Caco-2 (cell line): ENCODE measurements at regions not wholly inside any gene's neighbourhood (a gene's known extent, or its start where the extent isn't known, plus 50 kb on each side); places are given as distances from the start of the nearest gene placed in this dataset.

Experiments used
- BruUV-seq: library from RNA; stranded (reverse); fragments of 400-500 nt; replicated peaks from 2 replicates; lab custom pipeline; 2021; lab: Mats Ljungman, UMichigan
- CTCF ChIA-PET: fragments of 300-600 bp; sonication (Branson Sonifier 250); formaldehyde crosslinking; loops from one replicate; lab custom pipeline; 2022; ENCODE audit warnings: antibody characterized with exemption; lab: Charles Lee
- POLR2A ChIA-PET: fragments of 300-600 bp; sonication (Branson Sonifier 250); formaldehyde crosslinking; loops from one replicate; lab custom pipeline; 2022; ENCODE audit warnings: antibody characterized with exemption; lab: Charles Lee
- DNase-seq, 2 experiments: peaks; one replicate each; pipeline versions ENCODE4 v3.0.0 to v3.0.0-alpha.2; 2020 to 2022
- H3K27me3 ChIP-seq: replicated peaks from 2 replicates; pipeline ENCODE4 v1.6.0; 2011; ENCODE audit warnings: low read length; ENCODE audit not compliant: control insufficient read depth, insufficient read depth
- H3K36me3 ChIP-seq: 2 replicates; pipeline ENCODE4 v1.5.1; 2011; ENCODE audit warnings: low read length; ENCODE audit not compliant: control insufficient read depth, insufficient read depth
- H3K4me1 ChIP-seq: fragments of 250-450 bp; sonication (Bioruptor Pico); 2 replicates; pipeline ENCODE4 v1.5.1; 2020; ENCODE audit warnings: mild to moderate bottlenecking
- H3K4me3 ChIP-seq: 2 replicates; pipeline ENCODE4 v1.5.1; 2011; ENCODE audit warnings: low read depth, mild to moderate bottlenecking, control low read depth, low read length
- H3K9me3 ChIP-seq: fragments of 250-450 bp; sonication (Bioruptor Pico); 2 replicates; pipeline ENCODE4 v1.5.1; 2020; ENCODE audit warnings: mild to moderate bottlenecking, moderate library complexity
- H3K27ac Mint-ChIP-seq: one replicate; pipeline ENCODE4 v1.8.0; 2022; ENCODE audit warnings: mixed read lengths; ENCODE audit not compliant: unreplicated experiment
- H3K27me3 Mint-ChIP-seq: one replicate; pipeline ENCODE4 v1.8.0; 2022; ENCODE audit warnings: mixed read lengths; ENCODE audit not compliant: insufficient read depth, unreplicated experiment
- H3K36me3 Mint-ChIP-seq: one replicate; pipeline ENCODE4 v1.8.0; 2022; ENCODE audit warnings: mild to moderate bottlenecking, mixed read lengths; ENCODE audit not compliant: insufficient read depth, unreplicated experiment
- H3K4me1 Mint-ChIP-seq: one replicate; pipeline ENCODE4 v1.8.0; 2022; ENCODE audit warnings: low read depth, mixed read lengths; ENCODE audit not compliant: unreplicated experiment
- H3K4me3 Mint-ChIP-seq: one replicate; pipeline ENCODE4 v1.8.0; 2022; ENCODE audit warnings: mild to moderate bottlenecking, moderate library complexity, mixed read lengths; ENCODE audit not compliant: unreplicated experiment
- H3K9me3 Mint-ChIP-seq: one replicate; pipeline ENCODE4 v1.8.0; 2022; ENCODE audit warnings: mixed read lengths; ENCODE audit not compliant: unreplicated experiment
- intact Hi-C: fragments of 100-400 bp; cut with micrococcal nuclease; formaldehyde crosslinking; loops from one replicate; pipeline ENCODE4 v1.10.0; 2022; ENCODE audit not compliant: unreplicated experiment
- TF ChIP-seq, protein P1 (sequence below), 2 experiments: fragments of 200-600 bp in 1 of 2; IDR thresholded peaks; 1 replicate in 1 of 2; 2 replicates in 1 of 2; pipeline versions ENCODE4 v1.5.1 to v1.8.0; 2011 to 2022; ENCODE audit warnings: antibody characterized with exemption in 1 of 2, control low read depth in 1 of 2, inconsistent platforms in 1 of 2, low read depth in 1 of 2, low read length in 1 of 2, mild to moderate bottlenecking in 1 of 2, moderate library complexity in 1 of 2; ENCODE audit not compliant: insufficient read depth in 1 of 2, severe bottlenecking in 1 of 2, unreplicated experiment in 1 of 2

- Mint-ChIP-seq H3K27me3 (no peaks in the 10 kb centered on the region), H3K4me3 (no peak overlapping the region), H3K36me3 (peaks cover 11% of the 10 kb centered on the region), H3K4me1 (peaks cover 48% of the 10 kb centered on the region), H3K9me3 (peaks cover 24% of the 10 kb centered on the region), H3K27ac (no peak overlapping the region)
- no peaks in the 10 kb centered on the region for H3K9me3 ChIP-seq
- intact Hi-C loops, result loop anchor here (10.0 kb wide), 1 partner anchor 505 kb away; no protein-coding TSS in a partner anchor
- no peak for DNase-seq
- no TSS peak for BruUV-seq
- no peak overlapping the region for H3K4me3 ChIP-seq
- TF ChIP-seq, protein P1, sequence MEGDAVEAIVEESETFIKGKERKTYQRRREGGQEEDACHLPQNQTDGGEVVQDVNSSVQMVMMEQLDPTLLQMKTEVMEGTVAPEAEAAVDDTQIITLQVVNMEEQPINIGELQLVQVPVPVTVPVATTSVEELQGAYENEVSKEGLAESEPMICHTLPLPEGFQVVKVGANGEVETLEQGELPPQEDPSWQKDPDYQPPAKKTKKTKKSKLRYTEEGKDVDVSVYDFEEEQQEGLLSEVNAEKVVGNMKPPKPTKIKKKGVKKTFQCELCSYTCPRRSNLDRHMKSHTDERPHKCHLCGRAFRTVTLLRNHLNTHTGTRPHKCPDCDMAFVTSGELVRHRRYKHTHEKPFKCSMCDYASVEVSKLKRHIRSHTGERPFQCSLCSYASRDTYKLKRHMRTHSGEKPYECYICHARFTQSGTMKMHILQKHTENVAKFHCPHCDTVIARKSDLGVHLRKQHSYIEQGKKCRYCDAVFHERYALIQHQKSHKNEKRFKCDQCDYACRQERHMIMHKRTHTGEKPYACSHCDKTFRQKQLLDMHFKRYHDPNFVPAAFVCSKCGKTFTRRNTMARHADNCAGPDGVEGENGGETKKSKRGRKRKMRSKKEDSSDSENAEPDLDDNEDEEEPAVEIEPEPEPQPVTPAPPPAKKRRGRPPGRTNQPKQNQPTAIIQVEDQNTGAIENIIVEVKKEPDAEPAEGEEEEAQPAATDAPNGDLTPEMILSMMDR (IDR thresholded peaks at IDR 0.05; ENCODE audit: insufficient read depth in 1 of 2, low read depth in 1 of 2, low read length in 1 of 2, severe bottlenecking in 1 of 2, unreplicated experiment in 1 of 2), result no peak
- peaks cover 48% of the 10 kb centered on the region for H3K4me1 ChIP-seq
- POLR2A ChIA-PET, result no interaction called here
- CTCF ChIA-PET, result no interaction called here
- H3K36me3 ChIP-seq, result no peaks in the 10 kb centered on the region
- H3K27me3 ChIP-seq, result no peaks in the 10 kb centered on the region
These were observed 463.3 kb downstream of the INHBA start for GRCh38 chr7:41239596-41239995.

GRCh38 chr7:41238851-41239331 is 464.0 kb downstream of the INHBA start:
- Histone ChIP-seq H3K36me3 (no peaks in the 10 kb centered on the region), H3K4me3 (no peak overlapping the region), H3K9me3 (no peaks in the 10 kb centered on the region), H3K27me3 (no peaks in the 10 kb centered on the region), H3K4me1 (peaks cover 55% of the 10 kb centered on the region)
- DNase-seq, result no peak
- Mint-ChIP-seq H3K27me3 (no peaks in the 10 kb centered on the region), H3K9me3 (peaks cover 24% of the 10 kb centered on the region), H3K36me3 (peaks cover 11% of the 10 kb centered on the region), H3K4me3 (no peak overlapping the region), H3K4me1 (peaks cover 51% of the 10 kb centered on the region), H3K27ac (no peak overlapping the region)
- TF ChIP-seq, protein P1 (IDR thresholded peaks at IDR 0.05; ENCODE audit: insufficient read depth in 1 of 2, low read depth in 1 of 2, low read length in 1 of 2, severe bottlenecking in 1 of 2, unreplicated experiment in 1 of 2), result no peak
- BruUV-seq, result no TSS peak
- ChIA-PET POLR2A (no interaction called here), CTCF (no interaction called here)
- intact Hi-C loops, result loop anchor here (10.0 kb wide), 1 partner anchor 504 kb away; no protein-coding TSS in a partner anchor

- BruUV-seq, result no TSS peak
- no peaks in the 10 kb centered on the region for H3K27me3 Mint-ChIP-seq
- H3K4me3 Mint-ChIP-seq, result no peak overlapping the region
- Histone ChIP-seq H3K36me3 (no peaks in the 10 kb centered on the region), H3K9me3 (no peaks in the 10 kb centered on the region), H3K27me3 (no peaks in the 10 kb centered on the region), H3K4me3 (no peak overlapping the region), H3K4me1 (peaks cover 52% of the 10 kb centered on the region)
- H3K36me3 Mint-ChIP-seq, result peaks cover 11% of the 10 kb centered on the region
- DNase-seq, result no peak
- TF ChIP-seq, protein P1 (IDR thresholded peaks at IDR 0.05; ENCODE audit: insufficient read depth in 1 of 2, low read depth in 1 of 2, low read length in 1 of 2, severe bottlenecking in 1 of 2, unreplicated experiment in 1 of 2), result no peak
- H3K9me3 Mint-ChIP-seq, result peaks cover 24% of the 10 kb centered on the region
- peaks cover 51% of the 10 kb centered on the region for H3K4me1 Mint-ChIP-seq
- intact Hi-C loops, result loop anchor here (10.0 kb wide), 1 partner anchor 503 kb away; no protein-coding TSS in a partner anchor
- peak overlapping the region; percentile 92 for H3K27ac Mint-ChIP-seq
- ChIA-PET CTCF (no interaction called here), POLR2A (no interaction called here)
These were observed 464.9 kb downstream of the INHBA start for GRCh38 chr7:41237956-41238355.
